ENCODE measurements at regions not wholly inside any gene's neighbourhood (a gene's known extent, or its start where the extent isn't known, plus 50 kb on each side); places are given as distances from the start of the nearest gene placed in this dataset.
"Not testable (repeated sequence)": the region's sequence is repeated elsewhere in the genome, so short reads cannot be mapped to it uniquely, and the experiment has no call there.

DNA sequence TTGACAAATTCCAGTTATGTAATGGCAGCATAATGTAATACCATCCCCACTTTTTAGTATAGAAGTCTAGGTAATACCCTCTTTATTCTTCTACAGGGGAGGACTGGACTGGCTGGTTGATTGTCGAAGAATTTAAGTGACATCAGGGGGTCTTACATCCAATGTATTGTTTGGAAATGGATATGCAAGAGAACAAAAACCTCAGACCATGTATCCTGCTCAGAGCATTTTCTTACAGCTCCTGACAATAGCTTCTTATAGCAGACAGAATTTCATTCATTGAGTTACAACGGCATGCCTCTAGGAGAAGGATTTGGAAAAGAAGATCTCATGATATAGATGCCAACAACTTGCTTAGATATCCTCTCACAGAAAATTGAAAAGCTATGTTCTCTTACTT lies 2032.3 kb downstream of the EFNA5 start:
- Histone ChIP-seq H3K36me3 (ENCODE audit: insufficient read depth, low read depth, low read length) (no peaks in the 10 kb centered on the region), H3K9ac (ENCODE audit: low read depth, low read length) (no peak overlapping the region), H3K4me1 (ENCODE audit: insufficient read depth, low read length) (no peaks in the 10 kb centered on the region), H3K27ac (ENCODE audit: low read length) (no peak overlapping the region), H3K27me3 (ENCODE audit: insufficient read depth, low read length) (no peaks in the 10 kb centered on the region), H3K9me3 (ENCODE audit: insufficient read depth, low read depth, low read length) (no peaks in the 10 kb centered on the region), H3K4me3 (ENCODE audit: low read length) (no peak overlapping the region)

DNA sequence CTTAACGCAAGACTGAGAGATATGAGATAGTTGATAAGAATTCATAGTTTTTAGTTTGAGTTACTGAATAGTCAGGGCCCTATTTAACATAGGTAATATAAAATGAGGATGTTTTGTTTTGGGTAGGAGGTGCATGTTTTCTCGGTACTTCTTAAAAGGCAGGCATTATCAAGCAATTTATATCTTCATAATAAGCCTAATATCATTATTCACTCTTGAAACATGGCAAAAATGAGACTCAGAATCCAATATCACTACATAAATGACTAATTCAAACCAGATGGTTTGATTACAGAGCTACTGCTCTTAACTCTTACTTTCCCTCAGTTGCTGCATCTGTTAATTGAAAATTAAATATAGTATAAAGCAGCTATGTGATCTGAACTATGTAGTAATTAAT lies 2038.7 kb downstream of the EFNA5 start:
- H3K27ac ChIP-seq (ENCODE audit: low read length): no peak overlapping the region
- no peaks in the 10 kb centered on the region for H3K9me3 ChIP-seq (ENCODE audit: insufficient read depth, low read depth, low read length)
- H3K9ac ChIP-seq (ENCODE audit: low read depth, low read length): no peak overlapping the region
- no peaks in the 10 kb centered on the region for H3K27me3 ChIP-seq (ENCODE audit: insufficient read depth, low read length)
- H3K36me3 ChIP-seq (ENCODE audit: insufficient read depth, low read depth, low read length): no peaks in the 10 kb centered on the region
- H3K4me1 ChIP-seq (ENCODE audit: insufficient read depth, low read length): no peaks in the 10 kb centered on the region
- H3K4me3 ChIP-seq (ENCODE audit: low read length): no peak overlapping the region

DNA sequence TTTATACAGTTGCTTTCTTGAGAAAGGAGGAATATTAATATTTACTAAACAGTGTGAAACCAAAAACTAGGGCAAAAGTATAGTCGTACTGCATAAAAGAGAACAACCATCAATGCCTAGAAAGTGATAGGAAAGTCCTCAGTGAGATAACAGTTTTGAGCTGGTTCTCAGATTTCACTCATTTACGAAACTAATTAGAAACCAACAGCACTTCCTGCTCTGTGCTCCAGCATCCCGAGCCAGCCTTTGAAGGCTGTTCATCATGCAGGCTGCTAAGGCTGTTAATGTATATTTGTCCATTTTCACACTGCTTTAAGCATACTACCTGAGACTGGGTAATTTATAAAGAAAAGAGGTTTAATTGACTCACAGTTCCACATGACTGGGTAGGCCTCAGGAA lies 2039.9 kb downstream of the EFNA5 start:
- Histone ChIP-seq H3K9me3 (ENCODE audit: insufficient read depth, low read depth, low read length) (no peaks in the 10 kb centered on the region), H3K27me3 (ENCODE audit: insufficient read depth, low read length) (no peaks in the 10 kb centered on the region), H3K4me3 (ENCODE audit: low read length) (no peak overlapping the region), H3K36me3 (ENCODE audit: insufficient read depth, low read depth, low read length) (no peaks in the 10 kb centered on the region), H3K27ac (ENCODE audit: low read length) (no peak overlapping the region), H3K9ac (ENCODE audit: low read depth, low read length) (no peak overlapping the region), H3K4me1 (ENCODE audit: insufficient read depth, low read length) (no peaks in the 10 kb centered on the region)

GRCh38 chr5:105619725-105620124 lies 2051.0 kb downstream of the EFNA5 start:
- Histone ChIP-seq H3K27ac (ENCODE audit: low read length) (no peak overlapping the region), H3K9ac (ENCODE audit: low read depth, low read length) (no peak overlapping the region)

DNA sequence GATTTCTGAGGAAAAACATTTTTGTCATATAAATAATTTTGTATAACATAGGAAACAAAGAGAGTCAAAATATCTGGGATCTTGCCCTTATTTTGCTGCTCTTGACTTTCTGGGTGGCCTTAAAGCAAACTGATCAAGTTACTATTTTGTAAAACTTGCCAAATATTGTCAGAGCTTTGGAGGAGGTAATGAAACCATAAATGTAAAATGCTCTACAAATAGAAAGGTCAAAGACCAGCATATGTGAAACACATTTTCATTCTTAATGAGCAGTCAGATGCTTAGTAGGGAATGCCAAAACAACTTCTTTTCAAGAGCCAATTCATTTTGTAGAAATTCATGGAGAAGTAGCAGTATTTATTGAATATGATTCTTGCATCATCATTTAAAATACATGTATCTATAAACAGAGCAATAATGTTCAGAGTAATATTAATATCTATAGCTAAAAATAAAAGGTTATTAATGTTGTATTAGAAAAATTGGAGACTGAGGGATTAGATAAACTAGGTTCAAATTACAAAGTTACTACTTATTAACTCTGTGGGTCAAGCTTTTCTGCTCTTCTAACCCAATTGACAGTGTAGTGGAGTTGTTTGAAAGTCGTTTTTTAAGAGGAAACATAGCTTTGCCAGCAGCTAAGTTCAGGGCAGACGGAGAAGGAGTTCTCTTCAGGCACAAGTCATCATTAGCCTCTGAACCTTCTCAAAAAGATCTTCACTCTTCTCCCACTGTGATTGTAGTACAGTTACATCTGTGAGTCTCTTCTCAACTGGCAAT lies 2053.1 kb downstream of the EFNA5 start:
- Histone ChIP-seq H3K4me1 (ENCODE audit: insufficient read depth, low read length) (no peaks in the 10 kb centered on the region), H3K9ac (ENCODE audit: low read depth, low read length) (no peak overlapping the region), H3K36me3 (ENCODE audit: insufficient read depth, low read depth, low read length) (no peaks in the 10 kb centered on the region), H3K27ac (ENCODE audit: low read length) (no peak overlapping the region), H3K4me3 (ENCODE audit: low read length) (no peak overlapping the region), H3K27me3 (ENCODE audit: insufficient read depth, low read length) (no peaks in the 10 kb centered on the region), H3K9me3 (ENCODE audit: insufficient read depth, low read depth, low read length) (no peaks in the 10 kb centered on the region)

More at GRCh38 chr5:105619725-105620124, 2051.0 kb downstream of the EFNA5 start:
- H3K9me3 ChIP-seq (ENCODE audit: insufficient read depth, low read depth, low read length): no peaks in the 10 kb centered on the region
- H3K4me1 ChIP-seq (ENCODE audit: insufficient read depth, low read length): no peaks in the 10 kb centered on the region
- H3K4me3 ChIP-seq (ENCODE audit: low read length): no peak overlapping the region
- no peaks in the 10 kb centered on the region for H3K27me3 ChIP-seq (ENCODE audit: insufficient read depth, low read length)
- no peaks in the 10 kb centered on the region for H3K36me3 ChIP-seq (ENCODE audit: insufficient read depth, low read depth, low read length)

- no peaks in the 10 kb centered on the region for H3K4me1 ChIP-seq (ENCODE audit: insufficient read depth, low read length)
- no peaks in the 10 kb centered on the region for H3K9me3 ChIP-seq (ENCODE audit: insufficient read depth, low read depth, low read length)
- H3K27ac ChIP-seq (ENCODE audit: low read length): no peak overlapping the region
- H3K4me3 ChIP-seq (ENCODE audit: low read length): no peak overlapping the region
- H3K36me3 ChIP-seq (ENCODE audit: insufficient read depth, low read depth, low read length): no peaks in the 10 kb centered on the region
- H3K9ac ChIP-seq (ENCODE audit: low read depth, low read length): no peak overlapping the region
- H3K27me3 ChIP-seq (ENCODE audit: insufficient read depth, low read length): no peaks in the 10 kb centered on the region
These were observed 2054.0 kb upstream of the NUDT12 start for GRCh38 chr5:105616599-105616998.

- H3K9ac ChIP-seq (ENCODE audit: low read depth, low read length); H3K36me3 ChIP-seq (ENCODE audit: insufficient read depth, low read depth, low read length); H3K4me1 ChIP-seq (ENCODE audit: insufficient read depth, low read length); H3K27me3 ChIP-seq (ENCODE audit: insufficient read depth, low read length); H3K4me3 ChIP-seq (ENCODE audit: low read length); H3K9me3 ChIP-seq (ENCODE audit: insufficient read depth, low read depth, low read length); H3K27ac ChIP-seq (ENCODE audit: low read length): not testable (repeated sequence)
These were observed 2039.8 kb upstream of the NUDT12 start for GRCh38 chr5:105602406-105602805.

DNA sequence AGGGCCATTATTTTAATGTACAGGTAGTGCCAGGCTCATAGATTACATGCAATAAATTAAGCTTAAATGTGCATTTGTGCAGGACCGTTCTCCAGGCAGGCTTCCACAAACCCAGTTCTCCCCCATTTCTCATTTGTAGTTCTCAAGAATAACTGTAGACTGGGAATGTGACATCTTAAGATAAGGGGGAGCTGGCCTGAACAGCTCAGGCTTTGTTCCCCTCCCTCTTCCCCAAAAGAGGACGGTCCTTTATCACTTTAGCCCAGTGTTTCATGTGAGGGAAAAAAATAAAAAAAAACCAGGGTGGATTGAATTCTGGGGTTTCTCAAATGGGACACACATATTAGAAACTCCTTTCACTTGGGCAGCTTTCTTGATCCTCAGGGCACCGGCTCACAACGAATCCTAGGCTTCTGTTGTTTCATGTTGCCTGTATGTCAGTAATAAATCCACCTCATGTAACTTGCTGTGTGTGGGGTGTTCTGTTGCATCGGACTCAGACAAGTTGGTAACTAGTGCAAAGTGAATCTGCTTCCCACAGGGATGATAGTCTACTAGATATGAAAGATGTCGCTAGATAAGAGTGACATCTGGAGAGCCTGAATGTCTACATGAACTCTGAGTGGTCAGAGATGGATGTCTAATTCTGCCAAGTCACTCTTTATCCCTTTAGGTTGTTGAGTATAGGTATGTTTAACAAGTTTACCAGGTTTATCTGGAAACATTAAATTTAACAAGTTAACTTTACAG lies 2030.6 kb upstream of the NUDT12 start:
- Histone ChIP-seq H3K4me3 (ENCODE audit: low read length) (no peak overlapping the region), H3K9me3 (ENCODE audit: insufficient read depth, low read depth, low read length) (no peaks in the 10 kb centered on the region), H3K4me1 (ENCODE audit: insufficient read depth, low read length) (no peaks in the 10 kb centered on the region), H3K27me3 (ENCODE audit: insufficient read depth, low read length) (no peaks in the 10 kb centered on the region), H3K27ac (ENCODE audit: low read length) (no peak overlapping the region), H3K36me3 (ENCODE audit: insufficient read depth, low read depth, low read length) (no peaks in the 10 kb centered on the region), H3K9ac (ENCODE audit: low read depth, low read length) (no peak overlapping the region)

DNA sequence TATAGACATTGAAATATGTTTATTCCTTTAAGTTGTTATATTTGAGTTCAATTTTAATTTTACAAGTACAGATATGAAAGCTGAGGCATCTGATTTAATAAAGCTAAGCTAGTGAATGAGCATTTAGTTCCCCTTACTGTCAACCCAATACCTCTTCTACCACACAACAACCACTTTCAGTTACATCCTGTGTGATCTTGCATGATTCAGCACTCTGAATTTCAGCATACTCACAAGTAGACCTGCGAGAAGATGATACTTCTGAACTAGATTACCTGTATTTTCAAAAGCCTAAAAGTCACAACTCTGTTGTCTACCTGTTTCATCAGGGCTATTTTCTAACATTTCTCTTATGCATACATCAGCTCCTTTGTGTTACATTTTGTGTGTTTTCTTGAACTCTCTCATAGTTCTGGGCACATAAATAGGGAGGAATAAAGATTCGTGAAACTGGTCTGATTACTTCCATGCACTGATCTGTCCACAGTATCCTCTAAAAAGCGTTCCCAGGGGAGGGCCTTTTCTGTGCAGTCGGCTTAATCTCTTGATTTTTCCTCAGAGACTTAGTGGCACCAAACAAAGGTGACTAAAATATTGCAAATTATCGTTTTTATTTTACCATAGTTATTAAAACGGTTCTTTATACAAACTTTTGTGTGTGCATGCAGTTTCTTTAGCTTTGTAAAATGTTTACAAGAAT lies 2025.5 kb upstream of the NUDT12 start:
- no peak overlapping the region for H3K4me3 ChIP-seq (ENCODE audit: low read length)
- H3K9ac ChIP-seq (ENCODE audit: low read depth, low read length): no peak overlapping the region
- H3K9me3 ChIP-seq (ENCODE audit: insufficient read depth, low read depth, low read length): no peaks in the 10 kb centered on the region
- no peaks in the 10 kb centered on the region for H3K27me3 ChIP-seq (ENCODE audit: insufficient read depth, low read length)
- H3K36me3 ChIP-seq (ENCODE audit: insufficient read depth, low read depth, low read length): no peaks in the 10 kb centered on the region
- no peak overlapping the region for H3K27ac ChIP-seq (ENCODE audit: low read length)
- H3K4me1 ChIP-seq (ENCODE audit: insufficient read depth, low read length): no peaks in the 10 kb centered on the region

GRCh38 chr5:105581988-105582690 lies 2019.5 kb upstream of the NUDT12 start:
- H3K9ac ChIP-seq (ENCODE audit: low read depth, low read length): no peak overlapping the region
- no peaks in the 10 kb centered on the region for H3K27me3 ChIP-seq (ENCODE audit: insufficient read depth, low read length)
- H3K27ac ChIP-seq (ENCODE audit: low read length): no peak overlapping the region
- H3K36me3 ChIP-seq (ENCODE audit: insufficient read depth, low read depth, low read length): no peaks in the 10 kb centered on the region
- no peaks in the 10 kb centered on the region for H3K9me3 ChIP-seq (ENCODE audit: insufficient read depth, low read depth, low read length)
- no peak overlapping the region for H3K4me3 ChIP-seq (ENCODE audit: low read length)
- H3K4me1 ChIP-seq (ENCODE audit: insufficient read depth, low read length): no peaks in the 10 kb centered on the region

GRCh38 chr5:105573575-105573974 lies 2011.0 kb upstream of the NUDT12 start:
- Histone ChIP-seq H3K9me3 (ENCODE audit: insufficient read depth, low read depth, low read length) (no peaks in the 10 kb centered on the region), H3K4me1 (ENCODE audit: insufficient read depth, low read length) (no peaks in the 10 kb centered on the region), H3K27ac (ENCODE audit: low read length) (no peak overlapping the region), H3K27me3 (ENCODE audit: insufficient read depth, low read length) (no peaks in the 10 kb centered on the region), H3K9ac (ENCODE audit: low read depth, low read length) (no peak overlapping the region), H3K4me3 (ENCODE audit: low read length) (no peak overlapping the region), H3K36me3 (ENCODE audit: insufficient read depth, low read depth, low read length) (no peaks in the 10 kb centered on the region)

Measured in iPS-20b (cell line).